PC-3 (cell line): ENCODE measurements at regions not wholly inside any gene's neighbourhood (a gene's known extent, or its start where the extent isn't known, plus 50 kb on each side); places are given as distances from the start of the nearest gene placed in this dataset.
A peak's percentile ranks its signal among the peaks of the same experiment; 100 is the strongest.

ENCODE experiments used
- ATAC-seq: fragments of 200-7000 bp; cut with Tn5 transposase; 2 replicates; pipeline ENCODE4 v1.9.1; 2020; ENCODE audit warnings: mild to moderate bottlenecking, moderate library complexity
- BruUV-seq: library from RNA; stranded (reverse); fragments of 400-500 nt; replicated peaks from 2 replicates; lab custom pipeline; 2021; lab: Mats Ljungman, UMichigan
- CTCF ChIA-PET: fragments of 300-600 bp; sonication (Branson Sonifier 250); formaldehyde crosslinking; loops from one replicate; lab custom pipeline; 2022; ENCODE audit warnings: antibody characterized with exemption; lab: Charles Lee
- POLR2A ChIA-PET: fragments of 300-600 bp; sonication (Branson Sonifier 250); formaldehyde crosslinking; loops from one replicate; lab custom pipeline; 2022; ENCODE audit warnings: antibody characterized with exemption; ENCODE audit not compliant: unreplicated experiment; lab: Charles Lee
- DNase-seq: peaks from one replicate; pipeline ENCODE4 v3.0.0-alpha.2; 2015
- H2AFZ ChIP-seq: fragments of 300-600 bp; sonication (generic); 2 replicates; pipeline ENCODE4 v1.6.0; 2016; ENCODE audit warnings: antibody characterized with exemption, low read length
- H3F3A ChIP-seq: fragments of 300-600 bp; sonication (generic); one replicate; pipeline ENCODE4 v1.6.0; 2017; ENCODE audit warnings: antibody characterized with exemption, low read length, control low read depth, mild to moderate bottlenecking; ENCODE audit not compliant: unreplicated experiment
- H3K27ac ChIP-seq: fragments of 300-600 bp; sonication (generic); 2 replicates; pipeline ENCODE4 v1.5.1; 2016; ENCODE audit warnings: mild to moderate bottlenecking, low read length
- H3K27me3 ChIP-seq: fragments of 300-600 bp; sonication (generic); 2 replicates; pipeline ENCODE4 v1.6.1; 2016; ENCODE audit warnings: low read length, mixed read lengths
- H3K36me3 ChIP-seq: fragments of 300-600 bp; sonication (generic); 2 replicates; pipeline ENCODE4 v1.6.1; 2016; ENCODE audit warnings: low read depth, mixed run types, low read length, mixed read lengths
- H3K4me1 ChIP-seq: fragments of 300-600 bp; sonication (generic); 2 replicates; pipeline ENCODE4 v1.5.1; 2016; ENCODE audit warnings: low read length; ENCODE audit not compliant: insufficient read depth
- H3K4me2 ChIP-seq: fragments of 300-600 bp; sonication (generic); 2 replicates; pipeline ENCODE4 v1.6.0; 2016; ENCODE audit warnings: low read length
- H3K4me3 ChIP-seq: fragments of 300-600 bp; sonication (generic); 2 replicates; pipeline ENCODE4 v1.5.1; 2016; ENCODE audit warnings: mild to moderate bottlenecking, low read length, mixed read lengths
- H3K79me2 ChIP-seq: fragments of 300-600 bp; sonication (generic); 2 replicates; pipeline ENCODE4 v1.6.1; 2017; ENCODE audit warnings: low read length, mixed read lengths
- H3K9ac ChIP-seq: fragments of 300-600 bp; sonication (generic); 2 replicates; pipeline ENCODE4 v1.6.0; 2016; ENCODE audit warnings: mild to moderate bottlenecking, low read length
- H3K9me2 ChIP-seq: fragments of 300-600 bp; sonication (generic); replicated peaks from 2 replicates; pipeline ENCODE4 v1.6.1; 2016; ENCODE audit warnings: mixed run types, low read length, mixed read lengths
- H3K9me3 ChIP-seq: fragments of 300-600 bp; sonication (generic); 2 replicates; pipeline ENCODE4 v1.6.1; 2016; ENCODE audit warnings: low read length, mixed read lengths
- H4K20me1 ChIP-seq: fragments of 300-600 bp; sonication (generic); 2 replicates; pipeline ENCODE4 v1.6.1; 2016; ENCODE audit warnings: low read length, mixed read lengths
- EZH2 ChIP-seq: fragments of 300-600 bp; sonication (generic); IDR thresholded peaks from one replicate; pipeline ENCODE4 v1.6.1; 2017; ENCODE audit warnings: antibody characterized with exemption, mild to moderate bottlenecking, low read length; ENCODE audit not compliant: unreplicated experiment
- EZH2phosphoT487 ChIP-seq: fragments of 300-600 bp; sonication (generic); IDR thresholded peaks from 2 replicates; pipeline ENCODE4 v1.6.1; 2018; ENCODE audit warnings: mild to moderate bottlenecking, antibody characterized with exemption, low read length, borderline replicate concordance
- intact Hi-C: fragments of 100-400 bp; cut with micrococcal nuclease; formaldehyde crosslinking; loops from 2 replicates; pipeline ENCODE4 v1.9.0; 2023
- TF ChIP-seq, protein P1 (sequence below): fragments of 300-600 bp; sonication (generic); conservative IDR thresholded peaks from 2 replicates; pipeline ENCODE4 v1.5.1; 2017; ENCODE audit warnings: antibody characterized with exemption, low read depth, mild to moderate bottlenecking, low read length

DNA sequence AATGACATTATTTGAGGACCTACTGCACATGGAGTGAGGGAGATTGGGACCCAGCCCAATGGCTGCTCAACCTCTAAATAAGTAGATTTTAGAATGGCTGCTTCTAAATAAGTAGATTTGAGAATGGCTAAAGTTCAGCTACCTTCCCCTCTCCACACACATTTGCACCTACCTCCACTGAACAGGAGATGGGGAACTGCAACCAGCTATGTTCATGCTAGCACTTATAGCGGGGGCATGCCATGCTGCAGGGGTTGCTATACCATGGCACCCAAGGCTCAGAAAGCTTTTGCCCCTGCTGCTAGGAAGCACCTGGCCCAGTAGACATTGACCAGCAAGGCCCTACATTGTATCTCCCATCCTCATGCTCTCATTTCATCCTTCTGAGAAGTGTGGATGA, 70.2 kb upstream of the MAOA start:
- no peak overlapping the region for H3K4me2 ChIP-seq
- no peak for DNase-seq
- no peak overlapping the region for H2AFZ ChIP-seq
- no TSS peak for BruUV-seq
- POLR2A ChIA-PET: no interaction called here
- no peaks in the 10 kb centered on the region for H4K20me1 ChIP-seq
- no peak for ATAC-seq
- no peak overlapping the region for H3K4me3 ChIP-seq
- no peaks in the 10 kb centered on the region for H3K9me3 ChIP-seq
- no peaks in the 10 kb centered on the region for H3K27me3 ChIP-seq
- no peaks in the 10 kb centered on the region for H3K9me2 ChIP-seq
- TF ChIP-seq EZH2 (no peak), EZH2phosphoT487 (no peak)
- TF ChIP-seq, protein P1, sequence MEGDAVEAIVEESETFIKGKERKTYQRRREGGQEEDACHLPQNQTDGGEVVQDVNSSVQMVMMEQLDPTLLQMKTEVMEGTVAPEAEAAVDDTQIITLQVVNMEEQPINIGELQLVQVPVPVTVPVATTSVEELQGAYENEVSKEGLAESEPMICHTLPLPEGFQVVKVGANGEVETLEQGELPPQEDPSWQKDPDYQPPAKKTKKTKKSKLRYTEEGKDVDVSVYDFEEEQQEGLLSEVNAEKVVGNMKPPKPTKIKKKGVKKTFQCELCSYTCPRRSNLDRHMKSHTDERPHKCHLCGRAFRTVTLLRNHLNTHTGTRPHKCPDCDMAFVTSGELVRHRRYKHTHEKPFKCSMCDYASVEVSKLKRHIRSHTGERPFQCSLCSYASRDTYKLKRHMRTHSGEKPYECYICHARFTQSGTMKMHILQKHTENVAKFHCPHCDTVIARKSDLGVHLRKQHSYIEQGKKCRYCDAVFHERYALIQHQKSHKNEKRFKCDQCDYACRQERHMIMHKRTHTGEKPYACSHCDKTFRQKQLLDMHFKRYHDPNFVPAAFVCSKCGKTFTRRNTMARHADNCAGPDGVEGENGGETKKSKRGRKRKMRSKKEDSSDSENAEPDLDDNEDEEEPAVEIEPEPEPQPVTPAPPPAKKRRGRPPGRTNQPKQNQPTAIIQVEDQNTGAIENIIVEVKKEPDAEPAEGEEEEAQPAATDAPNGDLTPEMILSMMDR: no peak
- intact Hi-C loops: no loop called here
- no peak overlapping the region for H3K9ac ChIP-seq
- H3K27ac ChIP-seq: no peak overlapping the region
- H3K36me3 ChIP-seq: no peaks in the 10 kb centered on the region
- CTCF ChIA-PET: no interaction called here
- no peaks in the 10 kb centered on the region for H3K79me2 ChIP-seq
- peaks cover 25% of the 10 kb centered on the region for H3K4me1 ChIP-seq
- no peaks in the 10 kb centered on the region for H3F3A ChIP-seq

DNA sequence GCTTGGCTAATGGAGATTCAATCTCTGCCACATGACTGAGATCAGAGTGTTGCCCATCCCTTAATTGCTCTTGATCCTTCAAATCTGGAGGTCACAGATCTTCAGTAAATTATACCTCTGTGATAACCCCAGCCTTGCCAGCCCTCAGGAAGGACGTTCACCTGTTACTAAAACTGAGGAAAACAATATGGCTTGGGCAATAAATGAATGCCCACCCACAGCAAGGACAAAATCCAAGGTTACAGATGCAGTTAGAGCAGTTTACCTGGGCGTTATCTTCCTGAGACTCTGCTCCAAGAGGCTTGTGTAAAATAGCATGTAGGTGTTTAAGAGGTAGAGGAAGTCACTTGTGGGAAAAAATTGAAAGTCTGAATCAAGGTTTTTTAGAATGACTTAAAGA, 69.3 kb upstream of the MAOA start:
- Histone ChIP-seq H3K79me2 (no peaks in the 10 kb centered on the region), H3K4me2 (no peak overlapping the region), H3K27ac (no peak overlapping the region), H3K9ac (no peak overlapping the region), H3K9me2 (no peaks in the 10 kb centered on the region), H3F3A (no peaks in the 10 kb centered on the region), H3K27me3 (no peaks in the 10 kb centered on the region), H2AFZ (no peak overlapping the region), H3K36me3 (no peaks in the 10 kb centered on the region), H3K4me1 (peaks cover 25% of the 10 kb centered on the region), H3K4me3 (no peak overlapping the region), H4K20me1 (no peaks in the 10 kb centered on the region), H3K9me3 (no peaks in the 10 kb centered on the region)
- ChIA-PET POLR2A (no interaction called here), CTCF (no interaction called here)
- no peak for ATAC-seq
- BruUV-seq: no TSS peak
- DNase-seq: no peak
- TF ChIP-seq, protein P1: no peak
- TF ChIP-seq EZH2phosphoT487 (no peak), EZH2 (no peak)
- intact Hi-C loops: no loop called here

DNA sequence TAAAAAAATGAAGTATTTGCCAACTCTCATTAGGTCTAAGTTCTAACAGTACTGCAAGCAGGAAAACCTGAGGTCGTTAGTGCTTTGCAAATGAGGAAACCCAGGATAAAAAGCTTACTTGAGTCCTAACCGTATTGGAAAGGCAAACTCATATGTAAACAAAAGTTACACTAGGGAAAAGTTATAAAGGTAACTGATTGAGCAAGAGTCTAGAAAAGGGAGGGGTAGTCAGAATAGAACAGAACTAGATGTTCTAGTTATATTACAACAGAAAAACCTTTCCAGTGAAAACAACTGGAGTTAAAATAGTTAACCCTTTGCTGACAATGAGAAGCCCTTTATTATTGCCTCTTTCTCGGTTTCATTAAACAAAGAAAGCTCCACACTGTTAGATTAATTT, 66.4 kb upstream of the MAOA start:
- peak overlapping the region; percentile 54; the same call in 1 of the 2 replicates for H3K4me3 ChIP-seq
- H3K4me1 ChIP-seq: peaks cover 32% of the 10 kb centered on the region
- H3K4me2 ChIP-seq: peak overlapping the region; percentile 78
- peak overlapping the region; percentile 60 for H2AFZ ChIP-seq
- H4K20me1 ChIP-seq: no peaks in the 10 kb centered on the region
- H3K9ac ChIP-seq: no peak overlapping the region
- ChIA-PET CTCF (no interaction called here), POLR2A (no interaction called here)
- DNase-seq: peak; percentile 74
- no TSS peak for BruUV-seq
- no peak for TF ChIP-seq EZH2
- TF ChIP-seq, protein P1: no peak
- no peak for TF ChIP-seq EZH2phosphoT487
- no peaks in the 10 kb centered on the region for H3K36me3 ChIP-seq
- no peaks in the 10 kb centered on the region for H3K9me3 ChIP-seq
- no peaks in the 10 kb centered on the region for H3K79me2 ChIP-seq
- ATAC-seq: peak; percentile 31; the same call in 1 of the 2 replicates
- no peaks in the 10 kb centered on the region for H3K9me2 ChIP-seq
- intact Hi-C loops: no loop called here
- no peaks in the 10 kb centered on the region for H3F3A ChIP-seq
- H3K27ac ChIP-seq: peak overlapping the region; percentile 68
- H3K27me3 ChIP-seq: no peaks in the 10 kb centered on the region
